ENCODE measurements at regions not wholly inside any gene's neighbourhood (a gene's known extent, or its start where the extent isn't known, plus 50 kb on each side); places are given as distances from the start of the nearest gene placed in this dataset.

GRCh38 chr10:31149835-31150512 is 118.3 kb upstream of the ZNF438 start:
- no peaks in the 10 kb centered on the region for H3K27me3 ChIP-seq (ENCODE audit: insufficient read depth, low read length)
- no peak overlapping the region for H3K27ac ChIP-seq (ENCODE audit: low read depth, low read length)
- no peaks in the 10 kb centered on the region for H3K79me2 ChIP-seq (ENCODE audit: insufficient read depth, low read length)
- DNase-seq (ENCODE audit: low read depth, low spot score), result no peak
- H3K4me2 ChIP-seq (ENCODE audit: low read length), result no peak overlapping the region
- RAD21 ChIA-PET (ENCODE audit: low non-redundant PET in 1 of 2, low total read pairs in 2 of 2, uncharacterized antibody in 2 of 2, unreplicated experiment in 2 of 2), result no interaction called here
- no peak overlapping the region for H3K9ac ChIP-seq (ENCODE audit: low read length)
- no TSS peak for BruUV-seq (replicated peaks)
- H3K4me1 ChIP-seq (ENCODE audit: control insufficient read depth in 1 of 2, insufficient read depth in 2 of 2, low read length in 2 of 2), result peaks cover 16 to 29% of the 10 kb centered on the region in 2 experiments
- POLR2A ChIA-PET, result no interaction called here
- CTCF ChIA-PET, result no interaction called here
- intact Hi-C loops (cut with micrococcal nuclease), result no loop called here
- no peak overlapping the region for H2AFZ ChIP-seq (ENCODE audit: low read depth, low read length, poor library complexity, severe bottlenecking)
- no peaks in the 10 kb centered on the region for H3K9me2 ChIP-seq (ENCODE audit: insufficient read depth)
- H3K4me3 ChIP-seq (replicated peaks in 1 of 2; ENCODE audit: low read depth in 1 of 2, low read length in 2 of 2), result no peak overlapping the region
- no peaks in the 10 kb centered on the region for H4K20me1 ChIP-seq (ENCODE audit: insufficient read depth)
- no peak for ATAC-seq
- no peaks in the 10 kb centered on the region for H3K9me3 ChIP-seq (ENCODE audit: control insufficient read depth in 1 of 2, insufficient read depth in 1 of 2, low read depth in 1 of 2, low read length in 2 of 2)
- no peaks in the 10 kb centered on the region for H3K36me3 ChIP-seq (ENCODE audit: control insufficient read depth in 1 of 2, insufficient read depth in 2 of 2, low read length in 2 of 2)
- TF ChIP-seq ZNF274 (IDR thresholded peaks at IDR 0.05; ENCODE audit: low read depth, low read length), result no peak
- no peak for TF ChIP-seq CTCF (IDR thresholded peaks at IDR 0.05 in 2 of 3, conservative IDR thresholded peaks at IDR 0.05 in 1 of 3; ENCODE audit: borderline replicate concordance in 1 of 3, insufficient read depth in 1 of 3, low read depth in 2 of 3, low read length in 2 of 3)
- no peak for TF ChIP-seq JUND (IDR thresholded peaks at IDR 0.05)
- no peak for TF ChIP-seq RAD21 (IDR thresholded peaks at IDR 0.05; ENCODE audit: low read depth)
- no peak for TF ChIP-seq SRF (IDR thresholded peaks at IDR 0.05; ENCODE audit: low read depth)
- no peak for TF ChIP-seq ZBTB33 (IDR thresholded peaks at IDR 0.05; ENCODE audit: extremely low read depth, insufficient replicate concordance, low read length)
- TF ChIP-seq CBX3 (IDR thresholded peaks at IDR 0.05; ENCODE audit: low read depth), result no peak
- no peak for TF ChIP-seq FOSL1 (IDR thresholded peaks at IDR 0.05; ENCODE audit: low read depth)
- TF ChIP-seq POLR2AphosphoS5 (IDR thresholded peaks at IDR 0.05; ENCODE audit: low read depth, low read length), result no peak
- no peak for TF ChIP-seq POLR2A (IDR thresholded peaks at IDR 0.05; ENCODE audit: borderline replicate concordance, extremely low read depth, insufficient read depth, insufficient read length)
- no peak for TF ChIP-seq TCF7L2 (IDR thresholded peaks at IDR 0.05; ENCODE audit: borderline replicate concordance, extremely low read depth, insufficient read depth, insufficient read length)
